Hepatocyte (in vitro differentiated cells): ENCODE measurements at regions not wholly inside any gene's neighbourhood (a gene's known extent, or its start where the extent isn't known, plus 50 kb on each side); places are given as distances from the start of the nearest gene placed in this dataset.

Experiments
- DNase-seq: peaks from one replicate; pipeline ENCODE4 v3.0.0-alpha.2; 2016; ENCODE audit warnings: low spot score
- H2AFZ ChIP-seq: fragments of 200-600 bp; sonication (generic); 2 replicates; pipeline ENCODE4 v1.6.0; 2016; ENCODE audit warnings: antibody characterized with exemption, mild to moderate bottlenecking
- H3K27ac ChIP-seq: fragments of 200-600 bp; sonication (generic); 2 replicates; pipeline ENCODE4 v1.5.1; 2016; ENCODE audit warnings: mild to moderate bottlenecking
- H3K27me3 ChIP-seq: fragments of 200-600 bp; sonication (generic); 2 replicates; pipeline ENCODE4 v1.6.1; 2016
- H3K36me3 ChIP-seq: fragments of 200-600 bp; sonication (generic); replicated peaks from 2 replicates; pipeline ENCODE4 v1.5.1; 2016; ENCODE audit warnings: low read depth; ENCODE audit not compliant: insufficient read depth
- H3K4me1 ChIP-seq: fragments of 200-600 bp; sonication (generic); 2 replicates; pipeline ENCODE4 v1.5.1; 2016; ENCODE audit warnings: mild to moderate bottlenecking, moderate library complexity; ENCODE audit not compliant: insufficient read depth
- H3K4me2 ChIP-seq: fragments of 200-600 bp; sonication (generic); 2 replicates; pipeline ENCODE4 v1.6.0; 2016
- H3K4me3 ChIP-seq: fragments of 200-600 bp; sonication (generic); 2 replicates; pipeline ENCODE4 v1.5.1; 2016; ENCODE audit warnings: mild to moderate bottlenecking
- H3K79me2 ChIP-seq: fragments of 200-600 bp; sonication (generic); 2 replicates; pipeline ENCODE4 v1.6.0; 2017; ENCODE audit warnings: mild to moderate bottlenecking
- H3K9me2 ChIP-seq: fragments of 200-600 bp; sonication (generic); replicated peaks from 2 replicates; pipeline ENCODE4 v1.6.0; 2017; ENCODE audit warnings: mild to moderate bottlenecking; ENCODE audit not compliant: insufficient read depth
- H3K9me3 ChIP-seq: fragments of 200-600 bp; sonication (generic); 2 replicates; pipeline ENCODE4 v1.5.1; 2016; ENCODE audit warnings: low read depth, mild to moderate bottlenecking
- H4K20me1 ChIP-seq: fragments of 200-600 bp; sonication (generic); 2 replicates; pipeline ENCODE4 v1.6.0; 2016; ENCODE audit warnings: mild to moderate bottlenecking; ENCODE audit not compliant: insufficient read depth, poor library complexity, severe bottlenecking
- EZH2 ChIP-seq: fragments of 200-600 bp; sonication (generic); IDR thresholded peaks from 2 replicates; pipeline ENCODE4 v1.6.1; 2016; ENCODE audit warnings: antibody characterized with exemption, mild to moderate bottlenecking, borderline replicate concordance
- EZH2phosphoT487 ChIP-seq: fragments of 200-600 bp; sonication (generic); IDR thresholded peaks from one replicate; pipeline ENCODE4 v1.6.1; 2018; ENCODE audit warnings: antibody characterized with exemption, mild to moderate bottlenecking, low read depth, moderate library complexity; ENCODE audit not compliant: unreplicated experiment, severe bottlenecking
- WGBS: methylation state at CpG from one replicate; pipeline ENCODE4 v1.1.6; 2016; ENCODE audit warnings: low lambda C conversion rate; ENCODE audit errors: missing lambda C conversion rate; 5-methylcytosine and 5-hydroxymethylcytosine counted together
- TF ChIP-seq, protein P1 (sequence below): fragments of 200-600 bp; sonication (generic); IDR thresholded peaks from 2 replicates; pipeline ENCODE4 v1.5.1; 2016; ENCODE audit warnings: antibody characterized with exemption, mild to moderate bottlenecking; ENCODE audit not compliant: poor library complexity

DNA sequence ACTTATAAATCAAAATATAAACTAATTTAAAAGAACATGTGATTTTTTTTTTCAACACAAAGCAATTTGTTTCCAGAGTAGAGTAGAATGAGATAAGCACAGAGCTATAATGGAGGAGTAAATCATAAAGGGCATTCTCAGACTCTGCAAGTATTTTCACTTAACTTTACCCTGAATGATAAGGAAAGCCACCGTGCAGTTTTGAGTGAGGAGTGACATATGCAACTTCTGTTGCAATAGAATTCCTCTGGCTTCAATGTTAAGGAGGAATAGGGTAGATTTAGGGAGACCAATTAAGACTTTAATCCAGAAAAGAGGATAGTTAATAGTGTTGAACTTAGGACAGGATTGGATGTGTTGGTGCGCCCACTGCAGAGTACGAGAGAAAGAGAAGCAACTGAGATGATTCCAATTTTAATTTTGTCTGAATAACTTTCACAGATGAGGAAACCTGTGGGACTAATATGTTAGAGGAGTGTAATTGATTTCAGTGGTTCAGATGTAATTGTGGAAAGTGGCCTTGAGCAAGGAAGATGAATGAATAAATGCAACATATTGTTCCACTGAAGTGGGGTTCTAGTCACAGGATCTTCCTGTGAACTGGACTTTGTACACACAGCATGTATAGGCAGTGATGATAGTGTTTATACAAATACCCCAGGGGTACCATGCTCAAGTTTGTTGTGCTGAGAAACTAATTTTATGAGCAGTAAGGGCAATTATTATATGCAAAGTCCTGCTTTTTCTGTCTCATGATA lies 255.5 kb upstream of the ANO3 start:
- no peak overlapping the region for H3K4me3 ChIP-seq
- no peaks in the 10 kb centered on the region for H3K9me2 ChIP-seq
- H2AFZ ChIP-seq = no peak overlapping the region
- no peak overlapping the region for H3K27ac ChIP-seq
- H3K4me2 ChIP-seq = no peak overlapping the region
- WGBS = 69% methylated on average over 3 of the region's 3 CpGs
- H3K79me2 ChIP-seq = no peaks in the 10 kb centered on the region
- no peak for DNase-seq
- TF ChIP-seq EZH2phosphoT487 (no peak), EZH2 (no peak)
- TF ChIP-seq, protein P1, sequence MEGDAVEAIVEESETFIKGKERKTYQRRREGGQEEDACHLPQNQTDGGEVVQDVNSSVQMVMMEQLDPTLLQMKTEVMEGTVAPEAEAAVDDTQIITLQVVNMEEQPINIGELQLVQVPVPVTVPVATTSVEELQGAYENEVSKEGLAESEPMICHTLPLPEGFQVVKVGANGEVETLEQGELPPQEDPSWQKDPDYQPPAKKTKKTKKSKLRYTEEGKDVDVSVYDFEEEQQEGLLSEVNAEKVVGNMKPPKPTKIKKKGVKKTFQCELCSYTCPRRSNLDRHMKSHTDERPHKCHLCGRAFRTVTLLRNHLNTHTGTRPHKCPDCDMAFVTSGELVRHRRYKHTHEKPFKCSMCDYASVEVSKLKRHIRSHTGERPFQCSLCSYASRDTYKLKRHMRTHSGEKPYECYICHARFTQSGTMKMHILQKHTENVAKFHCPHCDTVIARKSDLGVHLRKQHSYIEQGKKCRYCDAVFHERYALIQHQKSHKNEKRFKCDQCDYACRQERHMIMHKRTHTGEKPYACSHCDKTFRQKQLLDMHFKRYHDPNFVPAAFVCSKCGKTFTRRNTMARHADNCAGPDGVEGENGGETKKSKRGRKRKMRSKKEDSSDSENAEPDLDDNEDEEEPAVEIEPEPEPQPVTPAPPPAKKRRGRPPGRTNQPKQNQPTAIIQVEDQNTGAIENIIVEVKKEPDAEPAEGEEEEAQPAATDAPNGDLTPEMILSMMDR = no peak
- H3K4me1 ChIP-seq = no peaks in the 10 kb centered on the region
- no peaks in the 10 kb centered on the region for H3K36me3 ChIP-seq
- no peaks in the 10 kb centered on the region for H3K27me3 ChIP-seq
- no peaks in the 10 kb centered on the region for H4K20me1 ChIP-seq
- H3K9me3 ChIP-seq = no peaks in the 10 kb centered on the region

DNA sequence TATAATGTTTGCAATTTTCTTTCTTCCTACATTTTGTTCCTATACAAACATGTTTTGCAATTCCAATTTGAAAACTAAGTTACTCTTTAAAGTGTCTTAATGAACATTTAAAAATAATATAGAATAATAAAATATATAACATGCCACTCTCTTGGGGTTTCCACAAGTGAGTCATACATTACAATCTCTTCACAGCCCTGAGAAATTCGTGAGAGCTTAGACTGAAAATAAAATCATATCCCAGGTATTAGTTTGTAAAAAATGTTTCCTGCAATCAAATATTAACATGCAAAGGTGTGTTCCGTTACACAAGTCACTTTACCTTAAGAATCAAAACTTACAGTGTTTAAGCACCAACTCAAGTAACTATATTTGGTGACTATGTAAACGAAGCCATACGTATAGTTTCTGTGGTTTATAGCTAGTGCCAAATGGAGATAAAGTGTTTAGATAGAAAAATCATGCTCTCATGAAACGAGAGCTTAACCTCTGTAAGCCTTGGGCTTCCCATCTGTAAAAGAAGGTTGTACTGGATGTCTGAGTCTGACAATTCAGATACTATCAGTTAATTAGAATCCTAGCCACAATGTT lies 253.6 kb upstream of the ANO3 start:
- Histone ChIP-seq H3K9me2 (no peaks in the 10 kb centered on the region), H3K4me2 (no peak overlapping the region), H3K4me1 (no peaks in the 10 kb centered on the region), H4K20me1 (no peaks in the 10 kb centered on the region), H3K27ac (no peak overlapping the region), H3K27me3 (no peaks in the 10 kb centered on the region), H3K79me2 (no peaks in the 10 kb centered on the region), H3K4me3 (no peak overlapping the region), H2AFZ (no peak overlapping the region), H3K36me3 (no peaks in the 10 kb centered on the region), H3K9me3 (no peaks in the 10 kb centered on the region)
- TF ChIP-seq, protein P1 = no peak
- TF ChIP-seq EZH2phosphoT487 (no peak), EZH2 (no peak)
- DNase-seq = no peak
- WGBS = 48% methylated on average over 5 of the region's 5 CpGs

DNA sequence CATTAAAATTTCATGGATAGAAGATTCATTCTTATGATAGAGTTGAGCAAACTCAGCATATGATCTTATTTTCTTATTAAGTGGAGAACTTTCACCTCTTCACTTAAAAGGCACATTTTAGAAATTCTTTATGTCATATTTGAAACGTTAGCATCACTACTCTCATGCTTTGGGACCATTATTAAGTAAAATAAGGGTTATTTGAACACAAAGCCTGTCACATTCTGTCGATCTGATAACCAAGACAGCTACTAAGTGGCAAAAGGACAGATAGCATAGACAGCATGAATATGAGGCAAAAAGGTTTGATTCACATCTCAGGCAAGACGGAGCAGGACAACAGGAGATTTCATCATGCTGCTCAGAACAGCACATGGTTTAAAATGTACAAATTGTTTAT lies 247.6 kb upstream of the ANO3 start:
- no peaks in the 10 kb centered on the region for H3K9me2 ChIP-seq
- no peaks in the 10 kb centered on the region for H3K27me3 ChIP-seq
- H3K4me3 ChIP-seq = no peak overlapping the region
- no peak overlapping the region for H3K27ac ChIP-seq
- H3K4me1 ChIP-seq = no peaks in the 10 kb centered on the region
- 81% methylated on average over 3 of the region's 3 CpGs for WGBS
- H3K9me3 ChIP-seq = no peaks in the 10 kb centered on the region
- H4K20me1 ChIP-seq = no peaks in the 10 kb centered on the region
- H2AFZ ChIP-seq = no peak overlapping the region
- H3K79me2 ChIP-seq = no peaks in the 10 kb centered on the region
- TF ChIP-seq EZH2 (no peak), EZH2phosphoT487 (no peak)
- TF ChIP-seq, protein P1 = no peak
- no peaks in the 10 kb centered on the region for H3K36me3 ChIP-seq
- DNase-seq = no peak
- H3K4me2 ChIP-seq = no peak overlapping the region
